D721Med (cell line): ENCODE measurements at regions not wholly inside any gene's neighbourhood (a gene's known extent, or its start where the extent isn't known, plus 50 kb on each side); places are given as distances from the start of the nearest gene placed in this dataset.

Source experiments
- DNase-seq: peaks from one replicate; pipeline ENCODE4 v3.0.0; 2011; ENCODE audit warnings: low spot score; ENCODE audit not compliant: insufficient read length
- FAIRE-seq: peaks from 2 replicates; lab custom pipeline; 2011; peaks lifted over from hg19 to GRCh38; lab: Jason Lieb, UNC
- CTCF ChIP-seq: IDR thresholded peaks from 2 replicates; pipeline ENCODE4 v1.5.1; 2012; ENCODE audit warnings: mild to moderate bottlenecking, control low read depth; ENCODE audit not compliant: insufficient read depth; ENCODE audit errors: missing control alignments

GRCh38 chr7:131141443-131141967 is 186.2 kb upstream of the MKLN1 start:
- FAIRE-seq (no peak), DNase-seq (no peak)
- TF ChIP-seq CTCF: no peak

- DNase-seq (no peak), FAIRE-seq (no peak)
- TF ChIP-seq CTCF: no peak
These were observed 183.8 kb upstream of the MKLN1 start for GRCh38 chr7:131143869-131144268.

- no peak for TF ChIP-seq CTCF
- DNase-seq (no peak), FAIRE-seq (no peak)
These were observed 182.7 kb upstream of the MKLN1 start for GRCh38 chr7:131145026-131145425.

GRCh38 chr7:131145770-131146169 is 181.9 kb upstream of the MKLN1 start:
- DNase-seq (no peak), FAIRE-seq (no peak)
- TF ChIP-seq CTCF: no peak

- FAIRE-seq: no peak
- no peak for TF ChIP-seq CTCF
- no peak for DNase-seq
These were observed 180.1 kb upstream of the MKLN1 start for GRCh38 chr7:131147604-131148003.

- DNase-seq: no peak
- TF ChIP-seq CTCF: no peak
- no peak for FAIRE-seq
These were observed 179.4 kb upstream of the MKLN1 start for GRCh38 chr7:131148258-131148657.

- no peak for TF ChIP-seq CTCF
- DNase-seq (no peak), FAIRE-seq (no peak)
These were observed 178.8 kb upstream of the MKLN1 start for GRCh38 chr7:131148708-131149428.
